GM23248 (cell line): ENCODE measurements at regions not wholly inside any gene's neighbourhood (a gene's known extent, or its start where the extent isn't known, plus 50 kb on each side); places are given as distances from the start of the nearest gene placed in this dataset.

Experiments
- DNase-seq: peaks from one replicate; pipeline ENCODE4 v3.0.0-alpha.2; 2015
- H2AFZ ChIP-seq: fragments of 200-600 bp; sonication (generic); 2 replicates; pipeline ENCODE4 v1.6.1; 2016; ENCODE audit warnings: antibody characterized with exemption
- H3F3A ChIP-seq: fragments of 200-600 bp; sonication (generic); 2 replicates; pipeline ENCODE4 v1.6.1; 2016; ENCODE audit warnings: mild to moderate bottlenecking, antibody characterized with exemption, mixed run types; ENCODE audit not compliant: insufficient read depth
- H3K27ac ChIP-seq: fragments of 200-600 bp; sonication (generic); 2 replicates; pipeline ENCODE4 v1.5.1; 2016; ENCODE audit warnings: mild to moderate bottlenecking
- H3K27me3 ChIP-seq: fragments of 200-600 bp; sonication (generic); replicated peaks from 2 replicates; pipeline ENCODE4 v1.6.1; 2016; ENCODE audit warnings: mild to moderate bottlenecking; ENCODE audit not compliant: insufficient read depth
- H3K36me3 ChIP-seq: fragments of 200-600 bp; sonication (generic); 2 replicates; pipeline ENCODE4 v1.6.1; 2016; ENCODE audit warnings: low read depth, mild to moderate bottlenecking
- H3K4me1 ChIP-seq: fragments of 200-600 bp; sonication (generic); 2 replicates; pipeline ENCODE4 v1.6.1; 2016; ENCODE audit warnings: mild to moderate bottlenecking; ENCODE audit not compliant: insufficient read depth
- H3K4me2 ChIP-seq: fragments of 200-600 bp; sonication (generic); one replicate; pipeline ENCODE4 v1.6.1; 2016; ENCODE audit warnings: mild to moderate bottlenecking; ENCODE audit not compliant: unreplicated experiment
- H3K4me3 ChIP-seq: fragments of 200-600 bp; sonication (generic); 2 replicates; pipeline ENCODE4 v1.5.1; 2016; ENCODE audit warnings: mild to moderate bottlenecking
- H3K79me2 ChIP-seq: fragments of 200-600 bp; sonication (generic); 2 replicates; pipeline ENCODE4 v1.6.1; 2016; ENCODE audit warnings: mild to moderate bottlenecking; ENCODE audit not compliant: insufficient read depth
- H3K9ac ChIP-seq: fragments of 200-600 bp; sonication (generic); 2 replicates; pipeline ENCODE4 v1.6.1; 2016; ENCODE audit warnings: mild to moderate bottlenecking
- H3K9me2 ChIP-seq: fragments of 200-600 bp; sonication (generic); 2 replicates; pipeline ENCODE4 v1.6.1; 2016; ENCODE audit warnings: mixed run types, mild to moderate bottlenecking, moderate library complexity; ENCODE audit not compliant: insufficient read depth
- H3K9me3 ChIP-seq: fragments of 200-600 bp; sonication (generic); one replicate; pipeline ENCODE4 v1.6.1; 2017; ENCODE audit warnings: low read depth
- H4K20me1 ChIP-seq: fragments of 200-600 bp; sonication (generic); 2 replicates; pipeline ENCODE4 v1.6.0; 2016; ENCODE audit not compliant: insufficient read depth
- EZH2 ChIP-seq: fragments of 200-600 bp; sonication (generic); IDR thresholded peaks from 2 replicates; pipeline ENCODE4 v1.6.1; 2018; ENCODE audit warnings: antibody characterized with exemption, mild to moderate bottlenecking; ENCODE audit not compliant: insufficient read depth, poor library complexity, severe bottlenecking
- EZH2phosphoT487 ChIP-seq: fragments of 200-600 bp; sonication (generic); IDR thresholded peaks from 2 replicates; pipeline ENCODE4 v1.6.1; 2018; ENCODE audit warnings: antibody characterized with exemption, moderate library complexity, mild to moderate bottlenecking, low read depth; ENCODE audit not compliant: insufficient read depth
- WGBS, 2 experiments: methylation state at CpG; one replicate each; pipeline ENCODE4 v1.1.6; 2015 to 2017; ENCODE audit warnings: low lambda C conversion rate in 2 of 2, low coverage in 1 of 2; ENCODE audit errors: missing lambda C conversion rate in 2 of 2; 5-methylcytosine and 5-hydroxymethylcytosine counted together
- in situ Hi-C: fragments of 300-500 bp; cut with MboI; formaldehyde crosslinking; loops from 2 replicates; pipeline ENCODE4 v1.15.0; 2020

- no peaks in the 10 kb centered on the region for H3K9me3 ChIP-seq
- 0 out of 2 replicates have a peak, but pooled peaks cover 3% of the 10 kb centered on the region for H3F3A ChIP-seq
- H3K9me2 ChIP-seq, result no peaks in the 10 kb centered on the region
- no peak overlapping the region for H3K9ac ChIP-seq
- no peaks in the 10 kb centered on the region for H4K20me1 ChIP-seq
- H3K27ac ChIP-seq, result no peak overlapping the region
- 80 to 88% methylated on average over 7 of the region's 7 CpGs for WGBS, 2 experiments
- no peak overlapping the region for H2AFZ ChIP-seq
- H3K4me2 ChIP-seq, result no peak overlapping the region
- in situ Hi-C loops, result no loop called here
- no peaks in the 10 kb centered on the region for H3K4me1 ChIP-seq
- no peak overlapping the region for H3K4me3 ChIP-seq
- H3K36me3 ChIP-seq, result no peaks in the 10 kb centered on the region
- H3K79me2 ChIP-seq, result no peaks in the 10 kb centered on the region
- H3K27me3 ChIP-seq, result no peaks in the 10 kb centered on the region
- no peak for TF ChIP-seq EZH2
- TF ChIP-seq EZH2phosphoT487, result no peak
- DNase-seq, result no peak
Observed at GRCh38 chr5:96522635-96523355, 89.7 kb upstream of the PCSK1 start.

GRCh38 chr5:96527768-96528661, 95.0 kb upstream of the PCSK1 start:
- Histone ChIP-seq H3F3A (no peaks in the 10 kb centered on the region), H3K27me3 (no peaks in the 10 kb centered on the region), H3K36me3 (no peaks in the 10 kb centered on the region), H4K20me1 (no peaks in the 10 kb centered on the region), H3K4me1 (no peaks in the 10 kb centered on the region), H3K27ac (no peak overlapping the region), H3K4me2 (no peak overlapping the region), H3K9ac (no peak overlapping the region), H3K9me3 (no peaks in the 10 kb centered on the region), H3K9me2 (no peaks in the 10 kb centered on the region), H2AFZ (no peak overlapping the region), H3K4me3 (no peak overlapping the region), H3K79me2 (no peaks in the 10 kb centered on the region)
- TF ChIP-seq EZH2, result no peak
- TF ChIP-seq EZH2phosphoT487, result no peak
- in situ Hi-C loops, result no loop called here
- WGBS, 2 experiments, result 97 to 100% methylated on average over 1 of the region's 1 CpG
- DNase-seq, result no peak

GRCh38 chr5:96528826-96529474, 95.9 kb upstream of the PCSK1 start:
- WGBS, 2 experiments, result 62 to 65% methylated on average over 4 of the region's 4 CpGs
- DNase-seq, result no peak
- in situ Hi-C loops, result no loop called here
- no peaks in the 10 kb centered on the region for H3K4me1 ChIP-seq
- no peaks in the 10 kb centered on the region for H4K20me1 ChIP-seq
- H3K9ac ChIP-seq, result no peak overlapping the region
- H3K36me3 ChIP-seq, result no peaks in the 10 kb centered on the region
- H3K27me3 ChIP-seq, result no peaks in the 10 kb centered on the region
- no peak overlapping the region for H2AFZ ChIP-seq
- TF ChIP-seq EZH2, result no peak
- no peaks in the 10 kb centered on the region for H3K9me3 ChIP-seq
- H3K79me2 ChIP-seq, result no peaks in the 10 kb centered on the region
- H3F3A ChIP-seq, result no peaks in the 10 kb centered on the region
- no peak overlapping the region for H3K4me3 ChIP-seq
- no peaks in the 10 kb centered on the region for H3K9me2 ChIP-seq
- H3K27ac ChIP-seq, result no peak overlapping the region
- no peak overlapping the region for H3K4me2 ChIP-seq

GRCh38 chr5:96529559-96529958, 96.5 kb upstream of the PCSK1 start:
- Histone ChIP-seq H3K4me2 (no peak overlapping the region), H2AFZ (no peak overlapping the region), H3K9me3 (no peaks in the 10 kb centered on the region), H3F3A (no peaks in the 10 kb centered on the region), H3K4me3 (no peak overlapping the region), H3K36me3 (no peaks in the 10 kb centered on the region), H3K27me3 (no peaks in the 10 kb centered on the region), H4K20me1 (no peaks in the 10 kb centered on the region), H3K27ac (no peak overlapping the region), H3K9me2 (no peaks in the 10 kb centered on the region), H3K79me2 (no peaks in the 10 kb centered on the region), H3K4me1 (no peaks in the 10 kb centered on the region), H3K9ac (no peak overlapping the region)
- no peak for DNase-seq
- TF ChIP-seq EZH2phosphoT487 (no peak), EZH2 (no peak)
- in situ Hi-C loops, result no loop called here
- 78% methylated on average over 6 of the region's 6 CpGs for whole genome bisulfite sequencing, 2 experiments
